NCI-H187 (cell line): ENCODE measurements at regions not wholly inside any gene's neighbourhood (a gene's known extent, or its start where the extent isn't known, plus 50 kb on each side); places are given as distances from the start of the nearest gene placed in this dataset.

Experiments
- DNase-seq, 2 experiments: peaks; one replicate each; lab custom pipeline; 2025; lab: John Stamatoyannopoulos, UW

DNA sequence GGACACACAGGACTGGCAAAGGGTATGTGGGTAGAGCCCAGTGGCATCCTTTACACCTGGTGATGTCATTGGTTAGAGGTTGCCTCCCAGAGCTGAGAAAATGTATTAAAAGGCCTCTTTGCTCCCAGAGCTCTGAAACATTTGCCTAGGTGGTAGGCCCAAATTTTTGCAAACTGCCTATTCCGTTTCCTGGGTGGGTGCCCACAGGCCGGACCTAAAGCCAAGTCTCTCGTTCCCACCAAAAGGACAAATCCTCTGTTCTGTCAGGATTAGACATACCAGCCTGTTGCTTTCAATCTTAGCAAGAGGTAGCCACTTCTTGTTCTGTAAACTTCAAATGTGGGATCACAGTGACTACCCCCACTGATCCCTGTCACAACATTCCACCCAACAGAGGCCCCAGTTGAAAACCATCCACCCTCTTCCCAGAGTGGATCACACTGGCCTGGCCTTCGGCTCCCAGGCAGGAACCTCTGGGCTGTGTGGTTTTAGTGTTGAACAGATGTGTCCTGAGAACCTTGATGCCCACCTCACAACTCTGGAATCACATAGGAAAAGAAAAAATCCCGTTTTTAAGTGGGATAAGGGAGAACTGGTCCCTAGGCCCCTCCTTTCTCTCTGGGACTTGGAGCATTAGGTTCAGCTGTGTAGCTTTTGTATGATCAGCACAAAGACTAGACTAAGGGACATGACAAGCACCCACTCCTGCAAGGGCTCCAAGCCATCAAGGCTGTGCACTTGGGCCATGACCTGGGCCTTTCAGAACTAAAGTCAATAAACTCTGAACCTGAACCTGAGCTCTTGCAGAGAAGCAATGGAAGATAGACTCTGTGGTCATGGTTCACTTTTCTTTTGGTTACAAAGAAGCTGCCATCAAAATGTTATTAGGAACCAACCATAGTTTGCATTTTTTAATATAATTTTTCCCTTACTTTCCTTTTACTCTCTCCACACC lies 211.3 kb downstream of the CYP26B1 start:
- no peak for DNase-seq

DNA sequence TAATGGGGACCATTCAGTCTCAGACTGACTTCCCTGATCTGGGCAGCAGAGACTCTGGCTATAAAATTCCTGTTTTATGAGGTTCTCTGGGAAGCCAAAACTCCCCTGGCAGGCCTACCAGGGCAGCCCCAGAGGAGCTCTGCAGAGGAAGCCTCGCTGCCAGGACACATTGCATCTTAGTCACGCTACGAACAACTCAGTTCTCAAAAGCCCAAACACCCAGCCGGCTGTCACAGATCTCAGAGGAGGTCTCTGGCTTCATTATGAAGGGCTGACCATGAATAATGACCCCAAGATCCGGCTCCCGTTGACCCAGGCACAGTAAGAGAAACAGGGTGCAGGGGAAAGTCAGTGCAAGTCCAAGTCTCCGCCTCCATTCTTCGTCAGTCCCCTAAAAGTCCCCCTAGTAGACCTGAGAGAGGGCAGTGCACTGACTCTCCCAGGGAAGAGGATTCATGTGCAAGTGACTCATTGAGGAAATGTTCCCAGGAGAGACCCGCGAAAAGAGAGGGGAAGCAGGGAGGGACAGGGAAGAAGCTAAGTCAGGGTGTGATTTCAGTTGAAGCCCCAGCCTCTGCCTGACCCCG lies 212.3 kb downstream of the CYP26B1 start:
- DNase-seq = no peak

GRCh38 chr2:71934595-71935261 lies 212.9 kb downstream of the CYP26B1 start:
- no peak for DNase-seq

GRCh38 chr2:71934320-71934593 lies 213.4 kb downstream of the CYP26B1 start:
- no peak for DNase-seq

DNA sequence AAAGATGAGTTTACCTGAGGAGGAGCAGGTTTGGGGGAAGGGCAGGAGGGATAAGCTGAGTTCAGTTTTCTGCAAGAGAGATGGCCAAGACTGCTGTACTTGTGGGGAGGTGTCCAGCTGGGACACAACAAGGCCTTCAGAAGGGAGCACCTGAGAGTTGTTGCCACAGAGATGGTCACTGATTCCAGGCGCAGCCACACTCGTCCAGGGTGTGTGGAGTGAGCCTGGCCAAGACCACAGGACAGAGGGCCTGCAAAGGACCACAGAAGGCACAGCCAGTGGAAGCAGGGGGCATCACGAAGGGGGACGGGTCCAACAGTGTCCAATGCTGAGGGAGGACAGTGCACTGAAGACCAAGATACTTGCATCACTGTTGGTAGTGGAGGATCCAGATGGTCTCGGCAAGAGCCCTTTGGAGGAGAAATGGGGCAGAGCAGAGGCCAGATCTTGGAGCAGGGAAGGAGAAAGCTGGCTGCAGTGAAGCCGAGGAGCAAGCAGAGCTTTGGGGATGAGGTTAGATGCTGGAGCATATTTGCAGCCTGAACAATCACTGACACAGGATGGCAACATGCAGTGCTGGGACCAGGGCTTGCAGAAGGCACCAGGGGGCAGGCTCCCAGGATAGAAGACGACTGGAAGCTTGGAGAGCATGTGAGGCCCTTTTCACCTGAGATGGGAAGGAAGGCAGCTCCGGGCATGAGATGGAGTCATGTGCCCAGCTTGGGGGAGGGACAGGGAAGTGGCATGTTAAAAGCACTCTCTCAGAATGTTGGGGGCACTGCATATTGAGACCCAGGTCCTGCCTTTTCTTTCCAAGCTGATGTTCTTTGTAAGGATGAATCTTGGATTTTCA lies 214.0 kb downstream of the CYP26B1 start:
- no peak for DNase-seq

DNA sequence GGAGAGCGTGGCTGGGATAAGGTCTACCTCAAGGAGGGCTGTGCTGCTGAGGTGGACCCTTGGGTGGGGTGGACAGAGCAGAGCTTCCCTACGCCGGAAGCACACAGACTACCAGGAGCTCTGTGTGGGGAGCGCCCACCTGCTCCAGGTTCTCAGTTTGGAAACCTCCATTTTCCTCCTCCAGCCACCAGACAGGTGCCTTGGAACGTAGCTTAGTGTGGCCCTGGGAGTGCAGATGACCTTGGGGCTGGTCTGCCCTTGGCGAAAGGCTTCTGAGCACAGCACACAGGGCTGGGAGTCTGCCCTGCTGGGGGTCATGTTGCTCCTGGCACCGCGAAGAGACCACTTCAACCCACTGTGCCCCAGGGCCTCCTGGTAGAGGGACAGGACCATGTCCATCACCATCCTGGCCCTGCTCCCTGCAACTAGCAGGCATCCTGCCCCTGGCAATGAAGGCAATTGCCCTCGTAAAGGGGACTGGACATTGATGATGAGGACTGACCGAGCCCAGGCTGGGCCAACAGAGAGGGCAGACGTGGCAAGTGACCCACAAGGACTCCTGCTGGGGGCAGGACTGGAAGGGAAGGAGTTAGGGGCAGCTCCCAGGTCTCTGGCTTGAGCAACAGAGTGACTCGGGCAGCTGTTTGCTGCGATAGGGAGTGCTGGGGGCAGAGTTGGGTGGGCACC lies 214.7 kb downstream of the CYP26B1 start:
- DNase-seq = no peak

DNA sequence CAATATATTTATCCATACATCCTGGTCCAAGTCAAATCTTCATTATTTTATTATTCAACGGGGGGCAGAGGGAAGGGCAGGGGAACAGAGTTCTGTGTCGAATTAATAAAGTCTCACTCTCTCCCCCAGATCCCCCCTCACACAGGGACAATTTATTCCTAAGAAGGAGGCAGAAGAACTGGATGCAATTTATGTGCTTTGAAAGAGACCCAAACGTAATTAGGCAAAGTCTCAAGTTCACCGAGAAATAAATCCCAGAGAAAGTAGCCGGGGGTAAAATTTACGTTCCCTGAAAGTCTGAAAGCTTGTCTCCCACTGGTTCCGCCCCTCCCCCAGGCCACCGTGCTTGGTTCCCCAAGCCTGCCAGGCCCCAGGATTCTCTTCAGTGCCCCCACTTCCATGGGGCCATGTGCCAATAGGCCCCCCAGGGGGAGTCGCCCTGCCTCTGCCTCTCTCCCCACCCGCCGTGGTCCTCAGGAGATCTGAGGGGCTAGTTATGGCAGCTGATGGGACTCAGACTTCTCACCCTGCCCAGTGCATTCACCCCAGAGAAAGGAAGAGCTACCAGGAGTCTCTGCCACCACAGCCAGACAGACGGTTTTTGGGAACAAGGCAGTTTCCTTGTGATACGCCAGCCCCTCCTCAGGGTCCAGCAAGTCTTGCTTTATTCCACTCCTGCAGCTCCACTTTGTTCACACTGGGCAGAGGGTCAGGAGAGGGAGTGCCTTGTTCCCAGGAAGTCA lies 215.5 kb downstream of the CYP26B1 start:
- no peak for DNase-seq

GRCh38 chr2:71930049-71930681 lies 217.5 kb downstream of the CYP26B1 start:
- DNase-seq = no peak

DNA sequence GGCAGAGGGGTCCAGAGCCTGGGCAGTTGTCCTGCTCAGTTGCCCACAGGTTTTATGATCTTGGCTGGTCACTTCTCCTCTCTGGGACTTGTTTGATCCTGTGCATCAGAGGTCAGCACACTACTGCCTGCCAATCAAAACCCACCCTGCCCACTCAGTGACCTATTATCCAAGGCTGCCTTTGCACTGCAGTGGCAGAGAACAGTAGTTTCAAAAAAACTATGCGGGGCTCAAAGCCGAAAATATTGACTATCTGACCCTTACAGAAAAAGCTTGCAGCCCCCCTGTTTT lies 218.2 kb downstream of the CYP26B1 start:
- no peak for DNase-seq

- DNase-seq = no peak
Observed at GRCh38 chr2:71928734-71929481, 218.8 kb downstream of the CYP26B1 start.

- DNase-seq = no peak
Observed at GRCh38 chr2:71927757-71928715, 219.6 kb downstream of the CYP26B1 start.

- no peak for DNase-seq
Observed at GRCh38 chr2:71926876-71927756, 220.5 kb downstream of the CYP26B1 start.

DNA sequence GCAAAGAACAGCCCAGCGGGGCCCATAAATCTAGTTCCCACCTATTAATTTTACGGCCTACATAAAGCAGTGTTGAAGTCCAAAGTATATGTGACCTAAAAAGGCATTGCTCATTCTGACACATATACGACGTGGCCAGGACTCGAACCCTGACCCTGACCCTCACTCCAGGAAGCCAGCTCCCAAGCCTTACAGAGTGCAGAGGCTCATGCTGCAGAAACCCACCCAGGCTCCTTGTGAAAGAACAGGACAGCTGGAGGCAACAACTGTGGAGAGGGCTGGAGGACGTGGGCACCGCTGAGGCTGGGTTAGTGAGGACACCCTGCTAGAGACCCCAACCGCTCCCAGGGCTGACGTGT lies 221.6 kb downstream of the CYP26B1 start:
- DNase-seq = no peak

GRCh38 chr2:71925268-71926088 lies 222.2 kb downstream of the CYP26B1 start:
- no peak for DNase-seq

DNA sequence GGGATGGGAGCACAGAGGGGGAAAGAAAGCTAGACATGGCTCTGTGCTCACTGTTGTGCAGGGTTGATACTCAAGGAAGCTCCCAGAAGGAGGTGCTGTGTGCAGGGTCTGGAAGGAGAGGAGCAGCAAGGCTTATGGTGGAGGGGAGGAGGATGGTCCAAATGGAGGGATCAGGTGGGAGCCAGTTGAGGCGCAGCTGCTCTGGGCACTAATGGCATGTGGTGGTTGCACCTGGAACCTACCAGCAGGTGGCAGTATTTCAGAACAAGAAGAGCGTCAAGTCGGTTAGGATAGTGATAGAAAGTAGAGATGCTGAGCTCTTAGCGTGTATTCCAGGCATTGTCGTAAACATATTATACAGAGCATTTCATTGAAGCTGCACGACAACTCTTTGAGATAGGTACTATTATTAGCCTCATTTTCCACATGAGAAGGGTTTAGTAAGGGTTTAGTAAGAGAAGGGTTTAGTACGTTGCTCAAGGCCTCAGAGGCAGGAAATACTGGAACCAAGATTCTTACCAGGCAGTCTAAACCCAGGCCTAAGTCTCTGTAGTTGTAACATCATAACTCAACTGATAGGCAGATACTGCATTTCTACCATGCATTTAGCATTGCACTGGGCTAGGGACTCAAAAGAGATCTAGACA lies 223.7 kb downstream of the CYP26B1 start:
- peak; percentile 1 to 16 for DNase-seq

- no peak for DNase-seq
Observed at GRCh38 chr2:71923143-71923525, 224.5 kb downstream of the CYP26B1 start.
